Bronchial epithelial cell (primary cell): ENCODE measurements at regions not wholly inside any gene's neighbourhood (a gene's known extent, or its start where the extent isn't known, plus 50 kb on each side); places are given as distances from the start of the nearest gene placed in this dataset.
A peak's percentile ranks its signal among the peaks of the same experiment; 100 is the strongest.
"Not testable (repeated sequence)": the region's sequence is repeated elsewhere in the genome, so short reads cannot be mapped to it uniquely, and the experiment has no call there.

Experiments used
- DNase-seq: peaks from one replicate; pipeline ENCODE4 v3.0.0-alpha.2; 2010; ENCODE audit warnings: low read depth
- FAIRE-seq: peaks from 2 replicates; lab custom pipeline; 2011; peaks lifted over from hg19 to GRCh38; lab: Jason Lieb, UNC
- H3K27me3 ChIP-seq: 2 replicates; pipeline ENCODE4 v1.5.1; 2011; ENCODE audit warnings: low read length; ENCODE audit not compliant: control insufficient read depth, insufficient read depth
- H3K36me3 ChIP-seq: 2 replicates; pipeline ENCODE4 v1.5.1; 2011; ENCODE audit warnings: low read length; ENCODE audit not compliant: control insufficient read depth, insufficient read depth
- H3K4me3 ChIP-seq: 2 replicates; pipeline ENCODE4 v1.5.1; 2011; ENCODE audit warnings: mild to moderate bottlenecking, low read depth, low read length, control low read depth
- CTCF ChIP-seq: IDR thresholded peaks from 2 replicates; pipeline ENCODE4 v1.5.1; 2011; ENCODE audit warnings: mild to moderate bottlenecking, moderate library complexity, low read length, control low read depth, inconsistent platforms; ENCODE audit not compliant: insufficient read depth, severe bottlenecking

- no peak overlapping the region for H3K4me3 ChIP-seq
- no peaks in the 10 kb centered on the region for H3K27me3 ChIP-seq
- no peaks in the 10 kb centered on the region for H3K36me3 ChIP-seq
- no peak for FAIRE-seq
- DNase-seq: no peak
- no peak for TF ChIP-seq CTCF
These were observed 863.9 kb downstream of the RAPGEF2 start for GRCh38 chr4:159966746-159967145.

- H3K27me3 ChIP-seq, FAIRE-seq, H3K4me3 ChIP-seq, H3K36me3 ChIP-seq: not testable (repeated sequence)
- DNase-seq: peak; percentile 36
These were observed 874.1 kb downstream of the RAPGEF2 start for GRCh38 chr4:159976871-159977482.

GRCh38 chr4:159977907-159978617, 875.2 kb downstream of the RAPGEF2 start:
- peak; percentile 88 for DNase-seq
- TF ChIP-seq CTCF: no peak
- H3K36me3 ChIP-seq: no peaks in the 10 kb centered on the region
- no peaks in the 10 kb centered on the region for H3K27me3 ChIP-seq
- FAIRE-seq: no peak
- no peak overlapping the region for H3K4me3 ChIP-seq

GRCh38 chr4:159979351-159979750, 876.5 kb downstream of the RAPGEF2 start:
- Histone ChIP-seq H3K27me3 (no peaks in the 10 kb centered on the region), H3K36me3 (no peaks in the 10 kb centered on the region), H3K4me3 (no peak overlapping the region)
- DNase-seq: no peak
- no peak for FAIRE-seq
- no peak for TF ChIP-seq CTCF

- no peaks in the 10 kb centered on the region for H3K27me3 ChIP-seq
- no peak for TF ChIP-seq CTCF
- FAIRE-seq (no peak), DNase-seq (no peak)
- H3K36me3 ChIP-seq: no peaks in the 10 kb centered on the region
- H3K4me3 ChIP-seq: no peak overlapping the region
These were observed 877.1 kb downstream of the RAPGEF2 start for GRCh38 chr4:159979953-159980352.

GRCh38 chr4:159980826-159981468, 878.1 kb downstream of the RAPGEF2 start:
- no peak for DNase-seq
- Histone ChIP-seq H3K36me3 (no peaks in the 10 kb centered on the region), H3K4me3 (no peak overlapping the region), H3K27me3 (no peaks in the 10 kb centered on the region)
- TF ChIP-seq CTCF: no peak
- FAIRE-seq: no peak
